HG02884 (cell line): ENCODE measurements at regions not wholly inside any gene's neighbourhood (a gene's known extent, or its start where the extent isn't known, plus 50 kb on each side); places are given as distances from the start of the nearest gene placed in this dataset.
"Not testable (repeated sequence)": the region's sequence is repeated elsewhere in the genome, so short reads cannot be mapped to it uniquely, and the experiment has no call there.

Source experiments
- ATAC-seq: cut with Tn5 transposase; IDR thresholded peaks from one replicate; pipeline ENCODE4 v1.9.1; 2021; ENCODE audit warnings: mild to moderate bottlenecking, moderate library complexity; ENCODE audit not compliant: unreplicated experiment

DNA sequence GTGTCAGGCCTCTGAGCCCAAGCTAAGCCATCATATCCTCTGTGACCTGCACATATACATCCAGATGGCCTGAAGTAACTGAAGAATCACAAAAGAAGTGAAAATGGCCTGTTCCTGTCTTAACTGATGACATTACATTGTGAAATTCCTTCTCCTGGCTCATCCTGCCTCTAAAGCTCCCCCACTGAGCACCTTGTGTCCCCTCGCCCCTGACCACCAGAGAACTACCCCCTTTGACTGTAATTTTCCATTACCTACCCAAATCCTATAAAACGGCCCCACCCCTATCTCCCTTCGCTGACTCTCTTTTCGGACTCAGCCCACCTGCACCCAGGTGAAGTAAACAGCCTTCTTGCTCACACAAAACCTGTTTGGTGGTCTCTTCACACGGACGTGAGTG, 1466.6 kb upstream of the GOT2 start:
- ATAC-seq: not testable (repeated sequence)

DNA sequence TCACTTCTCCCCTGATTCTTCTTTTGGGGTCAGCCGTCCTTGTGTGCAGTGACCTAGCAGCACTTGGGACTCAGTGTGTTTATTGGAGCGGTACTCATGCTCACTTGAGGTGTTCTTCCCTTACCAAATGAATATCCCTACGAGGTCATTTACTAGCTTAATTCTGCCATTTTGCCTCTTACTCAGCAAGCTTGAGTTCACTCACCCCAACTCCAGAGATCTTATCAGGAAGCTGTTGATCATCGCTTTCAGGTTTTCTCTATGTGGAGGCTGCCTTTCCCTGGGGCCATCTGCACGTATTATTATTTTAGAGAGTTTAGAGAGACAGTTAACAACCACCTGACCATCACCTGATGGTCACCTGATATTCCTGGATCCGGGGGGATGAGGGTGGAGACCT, 1466.0 kb upstream of the GOT2 start:
- ATAC-seq: no peak

DNA sequence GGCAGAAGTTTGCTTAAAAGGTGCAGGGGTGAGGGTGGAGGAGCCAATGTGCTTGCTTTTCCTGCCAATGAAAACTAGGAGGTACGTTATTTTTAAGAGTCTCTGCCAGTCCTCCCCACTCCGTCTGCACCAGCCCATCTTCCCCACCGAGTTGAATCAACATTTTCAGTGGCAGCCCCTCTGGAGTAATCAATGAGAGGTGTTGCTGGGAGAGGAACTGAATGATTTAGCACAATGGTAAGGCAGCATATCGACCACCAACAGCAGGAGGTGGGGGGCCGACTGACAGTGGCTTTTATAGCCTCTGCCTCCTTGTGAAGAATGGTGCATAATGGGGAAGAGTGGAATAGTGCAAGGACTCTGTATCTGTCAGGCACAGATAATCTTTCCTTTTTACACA, 1465.0 kb upstream of the GOT2 start:
- ATAC-seq: no peak

DNA sequence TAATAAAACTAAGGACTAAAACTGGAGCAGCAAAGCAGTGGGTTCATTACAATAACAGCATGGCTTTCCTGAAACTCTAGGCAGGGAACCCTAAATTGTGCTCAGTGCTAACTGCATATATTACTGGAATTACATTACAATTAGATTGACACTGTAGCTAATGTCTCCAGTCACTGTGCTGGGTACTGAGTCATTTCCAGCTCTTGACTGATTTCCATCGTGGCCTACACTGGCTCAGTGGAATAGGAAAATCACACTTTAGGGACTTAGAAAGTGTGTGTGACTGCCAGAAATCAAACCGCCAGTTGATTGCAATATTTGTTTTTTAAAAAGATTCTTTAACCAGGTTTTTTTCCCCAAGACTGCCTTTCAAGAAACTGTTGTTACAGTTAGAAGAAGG, 1447.4 kb upstream of the GOT2 start:
- no peak for ATAC-seq

DNA sequence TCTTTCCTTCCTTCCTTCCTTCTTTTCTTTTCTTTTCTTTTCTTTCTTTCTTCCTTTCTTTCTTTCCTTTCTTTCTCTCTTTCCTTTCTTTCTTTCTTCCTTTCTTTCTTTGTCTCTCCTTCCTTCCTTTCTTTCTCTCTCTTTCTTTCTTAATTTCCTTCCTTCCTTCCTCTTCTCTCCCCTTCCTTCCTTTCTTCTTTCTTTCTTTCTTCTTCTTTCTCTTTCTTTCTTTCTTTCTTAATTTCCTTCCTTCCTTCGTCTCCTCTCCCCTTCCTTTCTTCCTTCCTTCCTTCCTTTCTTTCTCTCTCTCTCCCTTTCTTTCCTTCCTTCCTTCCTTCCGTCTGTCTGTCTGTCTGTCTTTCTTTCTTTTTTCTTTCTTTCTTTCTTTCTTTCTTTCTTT, 1446.5 kb upstream of the GOT2 start:
- no peak for ATAC-seq

DNA sequence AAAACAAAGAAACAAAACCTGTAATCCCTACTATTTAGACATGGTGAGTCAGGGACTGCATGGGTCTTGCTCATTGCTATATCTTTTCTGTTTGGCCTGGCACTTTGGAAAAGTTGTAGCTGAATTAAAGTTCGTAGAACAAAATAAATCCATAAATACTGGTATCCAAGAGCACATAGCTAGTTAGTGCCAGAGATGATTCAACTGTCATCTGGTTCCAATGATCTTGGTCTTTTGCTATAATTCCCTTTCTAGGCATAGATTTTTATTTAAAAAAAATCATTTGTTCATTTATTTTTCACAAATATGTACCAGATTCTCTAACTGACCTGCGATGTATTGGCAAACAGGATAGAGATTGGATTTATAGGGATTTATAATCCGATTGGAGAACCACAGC, 1436.1 kb upstream of the GOT2 start:
- no peak for ATAC-seq

DNA sequence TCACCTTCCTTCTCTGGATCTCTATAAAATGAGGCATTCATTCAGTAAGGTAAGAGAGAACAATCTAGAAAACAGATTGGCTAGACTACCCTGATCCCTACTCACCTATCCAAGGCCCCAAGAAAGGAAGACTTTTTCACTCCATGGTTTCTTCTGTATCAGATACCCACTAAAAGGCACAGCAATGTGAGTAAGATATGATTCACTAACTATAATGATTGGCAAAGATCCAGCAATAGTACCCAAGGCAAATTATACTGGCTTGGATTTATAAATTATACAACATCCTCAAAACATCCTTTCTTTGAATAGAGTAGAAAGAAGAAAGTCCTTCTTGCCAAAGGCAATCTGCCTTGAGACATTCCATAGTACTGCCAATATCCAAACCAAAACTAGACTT, 1432.0 kb upstream of the GOT2 start:
- no peak for ATAC-seq

DNA sequence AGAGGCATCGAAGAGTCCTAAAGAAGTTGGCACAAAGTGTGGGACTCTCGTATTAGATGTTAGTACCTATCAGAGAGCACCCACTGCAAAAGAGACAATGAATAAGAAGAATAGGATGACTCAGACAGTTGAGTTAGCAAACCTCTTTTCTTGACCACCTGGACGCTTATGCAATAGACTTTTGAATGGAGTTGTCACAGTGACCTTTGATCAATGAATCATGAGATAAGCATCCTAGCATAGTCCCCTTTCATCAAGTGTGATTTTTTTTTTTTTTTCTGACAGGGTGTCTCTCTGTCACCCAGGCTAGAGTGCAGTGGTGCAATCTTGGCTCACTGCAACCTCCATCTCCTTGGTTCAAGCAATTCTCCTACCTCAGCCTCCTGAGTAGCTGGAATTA, 1417.9 kb upstream of the GOT2 start:
- ATAC-seq: no peak

DNA sequence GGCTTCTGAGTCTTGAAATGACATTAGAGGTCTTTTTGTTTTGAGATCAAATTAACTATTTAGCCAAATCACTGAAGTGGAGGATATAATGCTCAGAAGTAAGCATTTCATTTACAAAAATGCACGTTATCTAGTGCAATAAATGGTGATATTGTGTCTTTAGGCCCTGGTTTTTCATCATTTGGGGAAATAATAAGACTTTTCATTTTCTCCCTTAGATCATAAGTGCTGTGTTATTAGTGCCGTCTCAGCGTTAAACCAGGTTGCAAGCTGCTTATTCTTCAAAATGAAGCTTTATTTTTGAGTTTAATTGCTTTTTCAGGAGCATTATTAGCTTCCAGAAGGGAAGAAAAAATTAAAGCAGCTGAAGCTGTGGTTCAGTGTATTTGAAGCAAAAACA, 1416.8 kb upstream of the GOT2 start:
- no peak for ATAC-seq

DNA sequence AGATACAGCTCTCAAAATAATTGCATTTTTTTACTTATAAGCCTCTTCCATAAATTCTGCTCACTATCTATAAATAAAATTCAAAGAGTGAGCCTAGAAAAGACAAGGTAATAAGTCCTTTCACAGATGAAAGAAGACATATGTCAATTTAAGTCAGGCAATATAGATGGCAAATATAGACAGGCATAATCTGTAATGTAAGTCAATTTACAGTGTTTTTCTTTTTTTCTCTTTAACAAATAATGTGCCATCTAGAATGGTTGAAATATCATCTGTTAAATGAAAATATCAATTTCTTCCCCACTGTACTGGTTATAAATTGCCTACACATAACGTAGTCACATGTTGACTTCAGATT, 1409.2 kb upstream of the GOT2 start:
- no peak for ATAC-seq

DNA sequence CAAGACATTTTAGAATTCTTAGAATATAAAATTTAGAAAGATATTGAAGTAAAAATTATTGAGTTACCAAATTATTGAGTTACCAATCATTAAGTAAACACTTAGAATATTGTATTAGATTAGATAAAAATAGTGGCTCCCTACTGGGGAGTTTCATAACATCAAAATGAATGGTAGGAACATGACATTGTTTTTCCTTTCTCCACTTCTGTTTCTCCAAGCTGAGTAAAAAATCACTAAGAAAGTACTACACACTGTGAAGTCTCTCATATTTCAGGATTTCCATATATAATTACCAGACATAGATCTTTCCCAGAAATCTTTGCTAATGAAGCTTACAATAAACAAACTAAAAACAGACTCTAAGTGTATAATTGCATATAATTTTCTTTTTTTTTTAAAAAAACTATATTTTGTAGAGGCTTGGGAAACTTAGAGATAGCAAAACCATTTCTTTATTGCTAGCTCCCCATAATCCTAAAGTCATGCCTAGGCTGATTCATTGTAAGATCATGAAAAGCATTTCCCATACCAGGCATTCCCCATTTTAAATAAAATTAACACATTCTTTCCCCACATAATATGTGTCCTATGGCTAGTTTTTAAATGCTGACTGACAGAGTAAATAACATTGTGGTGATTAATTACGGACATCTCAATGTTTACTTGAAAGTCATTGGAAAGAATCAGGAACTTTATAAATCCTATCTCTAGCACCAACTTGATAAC, 1408.7 kb upstream of the GOT2 start:
- ATAC-seq: no peak

DNA sequence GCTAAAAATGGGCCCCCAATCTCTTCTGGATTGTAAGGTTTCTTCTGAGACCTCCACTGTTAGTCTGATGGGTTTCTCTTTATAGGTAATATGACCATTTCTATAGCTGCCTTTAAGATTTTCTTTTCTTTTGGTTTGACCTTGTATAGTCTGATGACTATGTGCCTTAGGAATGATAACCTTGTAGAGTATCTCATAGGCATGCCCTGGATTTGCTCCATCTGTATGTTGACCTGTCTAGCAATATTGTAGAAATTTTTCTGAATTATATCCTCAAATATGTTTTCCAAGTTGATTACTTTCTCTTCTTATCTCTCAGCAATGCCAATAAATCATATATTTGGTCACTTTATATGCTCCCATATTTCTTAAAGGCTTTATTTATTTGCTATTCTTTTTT, 1403.8 kb upstream of the GOT2 start:
- ATAC-seq: no peak

DNA sequence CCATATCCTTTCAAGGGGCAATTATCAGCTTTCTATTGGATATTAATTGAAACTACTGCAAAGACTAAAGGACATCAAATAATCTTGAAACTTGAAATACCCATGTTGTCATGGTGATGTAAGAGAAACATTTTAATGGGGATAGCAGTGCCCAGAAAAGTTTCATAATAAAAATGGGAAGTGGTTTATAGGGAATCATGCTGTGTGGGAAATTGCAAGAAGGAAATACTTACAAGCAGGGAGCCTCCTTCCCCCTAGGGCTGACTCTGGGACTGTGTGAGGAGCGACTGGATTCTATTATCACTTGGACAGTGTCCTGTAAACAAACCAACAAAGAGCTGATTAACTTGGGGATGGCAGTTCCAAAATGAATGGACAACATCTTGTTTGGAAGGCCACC, 1393.1 kb upstream of the GOT2 start:
- no peak for ATAC-seq

DNA sequence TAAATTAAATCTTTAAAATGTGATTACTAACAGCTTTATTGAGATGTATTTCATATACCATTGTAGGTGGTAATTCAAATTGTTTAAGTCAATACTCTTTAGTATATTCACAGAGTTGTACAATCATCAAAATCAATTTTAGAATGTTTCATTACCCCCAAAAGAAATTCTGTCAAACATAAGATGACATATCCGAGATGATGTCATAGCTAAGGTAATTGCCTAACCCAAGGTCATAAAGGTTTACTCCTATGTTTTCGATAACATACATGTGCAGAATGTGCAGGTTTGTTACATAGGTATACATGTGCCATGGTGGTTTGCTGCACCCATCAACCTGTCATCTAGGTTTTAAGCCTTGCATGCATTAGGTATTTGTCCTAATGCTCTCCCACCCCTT, 1392.0 kb upstream of the GOT2 start:
- ATAC-seq: not testable (repeated sequence)

DNA sequence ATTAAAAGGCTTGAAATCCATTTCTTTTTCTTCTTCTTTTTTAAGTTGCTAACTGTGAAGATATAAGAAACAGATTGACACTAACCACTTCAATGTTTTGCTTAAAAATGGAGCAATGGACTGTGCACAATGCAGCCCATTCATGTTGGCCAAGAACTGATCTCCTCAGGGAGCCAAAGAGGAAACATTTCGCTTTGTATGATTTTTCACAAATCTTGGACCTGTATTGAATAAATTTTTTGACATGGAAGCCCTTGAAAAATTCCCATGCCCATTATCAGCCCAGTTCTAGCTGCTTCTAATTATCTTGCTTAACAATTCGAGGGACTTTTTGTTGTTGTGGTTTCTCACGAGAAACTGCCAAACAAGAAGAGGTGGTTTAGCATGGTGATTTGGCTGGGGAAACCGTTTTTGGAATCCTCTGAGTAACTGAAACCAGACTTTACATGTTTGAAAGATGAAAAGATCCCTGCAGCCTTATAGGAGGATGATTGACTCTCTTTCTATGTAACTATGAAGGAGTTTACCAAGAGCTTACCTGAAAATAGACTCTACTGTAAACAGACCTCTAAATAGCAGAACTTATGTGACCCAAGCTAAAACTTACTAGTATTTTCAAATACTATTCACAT, 1389.4 kb upstream of the GOT2 start:
- ATAC-seq: no peak

DNA sequence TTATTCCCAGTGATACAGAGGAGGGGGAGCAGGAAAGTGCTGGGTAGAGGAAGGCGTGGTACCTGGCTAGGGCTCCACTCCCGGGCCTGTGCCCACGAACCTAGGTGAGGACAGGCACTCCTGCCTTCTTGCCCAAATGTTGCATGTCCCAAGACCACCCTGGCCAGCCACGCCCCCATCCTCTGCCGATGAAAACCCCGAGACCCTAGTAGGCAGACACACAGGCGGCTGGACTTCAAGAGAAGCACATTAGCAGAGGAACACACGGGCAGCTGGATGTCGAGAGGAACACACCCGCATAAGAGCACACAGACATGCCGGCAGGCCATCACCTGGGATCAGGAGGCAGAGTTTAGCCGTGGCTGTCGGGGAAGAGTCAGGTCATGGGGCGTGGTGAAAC, 1386.5 kb upstream of the GOT2 start:
- ATAC-seq: no peak

DNA sequence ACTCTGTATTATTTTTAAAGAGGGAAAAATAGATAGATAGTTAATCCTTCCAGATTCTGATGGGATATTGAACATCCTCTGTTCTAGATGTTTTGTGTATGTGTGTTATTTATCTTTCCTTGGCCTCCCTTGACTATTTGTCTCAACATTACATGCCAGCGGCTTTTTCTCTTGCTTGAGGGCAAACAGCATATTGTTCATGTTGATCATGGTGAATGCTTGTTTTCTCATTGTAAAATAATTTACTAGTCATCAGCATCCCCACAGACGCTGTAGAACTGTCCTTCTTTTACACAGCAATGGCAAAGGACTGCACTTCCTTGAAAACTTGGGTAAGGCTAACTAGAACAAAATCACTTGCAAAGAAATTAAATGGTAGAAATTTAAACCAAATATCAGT, 1376.4 kb upstream of the GOT2 start:
- no peak for ATAC-seq

DNA sequence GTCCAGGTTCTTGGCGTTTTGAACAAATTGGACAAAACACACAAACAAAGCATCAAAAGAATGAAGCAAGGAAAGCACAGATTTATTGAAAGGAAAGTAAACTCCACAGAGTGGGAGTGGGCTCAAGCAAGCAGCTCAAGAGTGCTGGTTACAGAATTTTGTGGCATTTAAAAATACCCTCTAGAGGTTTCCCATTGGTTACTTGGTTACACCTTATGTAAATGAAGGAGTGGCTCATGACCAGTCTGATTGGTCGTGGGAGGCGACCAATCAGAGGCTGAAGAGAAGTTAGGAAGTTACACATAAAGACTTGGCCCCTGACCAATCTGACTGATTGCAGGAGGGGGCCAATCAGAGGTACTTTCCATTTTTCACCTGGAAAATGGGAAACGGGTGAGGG, 1373.8 kb upstream of the GOT2 start:
- no peak for ATAC-seq

DNA sequence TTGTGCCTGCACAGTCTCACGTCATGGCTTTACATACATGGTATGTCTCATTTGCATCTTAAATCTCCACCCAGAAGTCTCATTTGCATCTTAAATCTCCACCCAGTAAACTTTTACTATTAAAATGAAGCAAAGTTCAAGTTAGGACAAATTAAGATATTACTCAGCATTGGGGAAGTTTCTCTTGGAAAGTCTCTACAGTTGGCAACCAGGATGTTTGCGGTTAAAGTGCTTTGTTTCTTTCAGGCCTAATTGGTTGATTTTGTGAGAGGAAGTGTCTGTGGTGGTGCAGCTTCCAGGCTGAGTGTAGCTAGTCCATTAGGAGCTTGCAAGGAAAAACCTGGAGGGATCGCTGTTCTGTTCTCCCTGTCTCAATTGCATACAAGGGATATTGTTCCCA, 1373.3 kb upstream of the GOT2 start:
- ATAC-seq: no peak

DNA sequence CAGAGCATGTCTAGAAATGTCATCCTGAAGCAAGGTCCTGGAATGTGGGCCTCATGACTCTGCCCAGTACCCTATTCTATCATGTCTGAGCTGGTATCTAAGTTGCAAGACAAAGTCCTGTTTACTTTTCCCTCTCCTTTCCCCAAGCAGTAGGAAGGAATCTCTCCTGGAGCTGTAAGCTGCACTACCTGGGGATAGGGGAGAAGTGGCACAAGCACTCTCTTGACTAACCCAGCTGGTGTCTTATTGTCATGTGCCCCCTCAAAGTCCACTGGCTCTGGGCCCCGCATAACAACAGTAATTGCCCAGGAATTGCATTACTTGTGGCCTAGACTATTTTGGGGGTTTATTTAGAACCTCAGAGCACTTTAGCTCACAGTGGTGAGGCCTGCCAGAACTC, 1366.3 kb upstream of the GOT2 start:
- no peak for ATAC-seq

DNA sequence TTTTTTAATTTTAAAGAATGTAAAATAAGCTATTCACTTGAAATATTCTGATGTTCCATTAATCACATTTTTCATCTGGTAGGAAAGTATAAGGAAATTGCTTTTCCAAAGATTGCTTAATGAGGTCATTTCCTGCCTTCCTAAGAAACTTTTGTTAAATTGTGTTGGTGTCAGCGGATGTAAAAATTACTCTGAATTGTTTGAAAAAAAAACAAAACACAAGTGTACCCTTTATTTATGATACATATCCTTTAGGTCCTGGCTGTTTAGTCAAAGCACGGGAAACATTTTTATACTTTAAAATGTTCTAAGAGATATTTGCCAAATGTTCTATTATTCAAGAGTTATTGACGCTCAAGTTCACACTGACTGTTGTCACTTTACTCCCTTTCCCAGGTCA, 1357.4 kb upstream of the GOT2 start:
- no peak for ATAC-seq

DNA sequence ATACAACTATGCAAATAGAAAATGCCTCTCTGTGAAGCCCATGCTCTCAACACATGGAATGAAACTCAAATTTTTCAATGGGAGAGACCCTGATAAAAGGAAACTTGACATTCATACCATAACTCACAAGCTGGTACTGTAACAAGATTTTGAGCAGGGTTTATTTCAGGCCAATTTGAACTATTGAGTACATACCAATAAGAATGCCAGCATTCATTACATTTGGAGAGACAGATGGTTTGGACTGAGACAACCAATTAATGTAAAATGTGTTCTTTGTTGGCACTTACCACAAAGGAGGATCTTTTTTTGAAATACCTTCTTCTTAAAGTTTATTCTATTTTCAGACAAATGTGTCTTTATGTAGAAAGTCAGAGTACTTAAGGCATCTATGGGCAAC, 1357.0 kb upstream of the GOT2 start:
- ATAC-seq: no peak

DNA sequence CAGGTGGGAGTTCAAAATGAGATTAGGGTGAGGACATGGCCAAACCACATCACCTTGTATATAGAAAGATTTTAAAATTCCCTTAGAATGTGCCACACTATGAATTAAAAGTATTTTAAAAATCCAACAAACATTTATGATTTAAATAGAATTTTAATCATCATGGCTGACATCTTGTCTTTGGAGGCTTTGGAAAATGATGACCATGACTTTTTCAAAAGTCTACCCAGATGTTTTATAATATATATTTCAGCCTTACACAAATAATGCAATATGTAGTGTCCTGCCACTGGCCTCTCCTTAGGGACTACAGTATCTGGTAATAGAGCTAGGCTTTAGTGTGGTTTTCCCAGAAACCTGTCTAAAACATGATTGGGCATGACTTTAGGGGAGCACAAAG, 1353.4 kb upstream of the GOT2 start:
- ATAC-seq: no peak
